Upper lobe of left lung (tissue), 6 donors: ENCODE measurements at regions not wholly inside any gene's neighbourhood (a gene's known extent, or its start where the extent isn't known, plus 50 kb on each side); places are given as distances from the start of the nearest gene placed in this dataset.

Experiments
- ATAC-seq, 2 donors: fragments of 200-7000 bp; cut with Tn5 transposase; one replicate each; pipeline ENCODE4 v1.9.1; 2022; ENCODE audit warnings: mild to moderate bottlenecking in 2 of 2, moderate library complexity in 2 of 2; ENCODE audit not compliant: low FRiP score in 2 of 2
- DNase-seq, 2 donors: peaks; one replicate each; pipeline ENCODE4 v3.0.0-alpha.2; 2019 to 2020
- H3K27ac ChIP-seq, 4 donors: fragments of 200-600 bp; sonication (generic); one replicate each; pipeline ENCODE4 v1.5.1; 2016 to 2019
- H3K27me3 ChIP-seq, 4 donors: fragments of 200-600 bp; sonication (generic); one replicate each; pipeline ENCODE4 v1.5.1; 2017 to 2019
- H3K36me3 ChIP-seq, 4 donors: fragments of 200-600 bp; sonication (generic); one replicate each; pipeline ENCODE4 v1.5.1; 2016 to 2019
- H3K4me1 ChIP-seq, 4 donors: fragments of 200-600 bp; sonication (generic); one replicate each; pipeline ENCODE4 v1.5.1; 2018 to 2019
- H3K4me3 ChIP-seq, 4 donors: fragments of 200-600 bp; sonication (generic); one replicate each; pipeline ENCODE4 v1.5.1; 2017 to 2019; ENCODE audit warnings: mild to moderate bottlenecking in 2 of 4, moderate library complexity in 1 of 4
- H3K9me3 ChIP-seq, 4 donors: fragments of 200-600 bp; sonication (generic); one replicate each; pipeline ENCODE4 v1.5.1; 2018 to 2019
- CTCF ChIP-seq, 6 experiments: fragments of 450-650 bp in 4 of 6; fragments of 200-600 bp in 2 of 6; sonication (generic) in 2 of 6; IDR thresholded peaks; one replicate each; pipeline ENCODE4 v1.5.1; 2016 to 2019; ENCODE audit warnings: antibody characterized with exemption in 6 of 6
- EP300 ChIP-seq, 4 donors: sonication (generic); formaldehyde crosslinking; IDR thresholded peaks; one replicate each; pipeline ENCODE4 v1.5.1; 2017; ENCODE audit warnings: antibody characterized with exemption in 4 of 4, control low read depth in 2 of 4
- POLR2A ChIP-seq, 4 donors: fragments of 450-650 bp; IDR thresholded peaks; one replicate each; pipeline ENCODE4 v1.5.1; 2016 to 2017; ENCODE audit warnings: antibody characterized with exemption in 4 of 4, mild to moderate bottlenecking in 2 of 4
- POLR2AphosphoS5 ChIP-seq, 2 donors: sonication (generic); formaldehyde crosslinking; IDR thresholded peaks; one replicate each; pipeline ENCODE4 v1.5.1; 2017; ENCODE audit warnings: antibody characterized with exemption in 2 of 2
- WGBS, 2 donors: methylation state at CpG; one replicate each; pipeline ENCODE4 v1.1.5; 2017 to 2018; 5-methylcytosine and 5-hydroxymethylcytosine counted together
- donor health status: DM: no; HTN: no; CAD: no; lungs with moderate emphysema.
- donor health status: DM: no; HTN: yes; CAD: no; lungs with severe emphysema.

- TF ChIP-seq EP300 (IDR thresholded peaks at IDR 0.05): no peak
- no peak for TF ChIP-seq CTCF (IDR thresholded peaks at IDR 0.05)
- no peak for TF ChIP-seq POLR2A (IDR thresholded peaks at IDR 0.05)
- no peak for TF ChIP-seq POLR2AphosphoS5 (IDR thresholded peaks at IDR 0.05)
- H3K9me3 ChIP-seq: peaks cover 4 to 16% (median 13%) of the 10 kb centered on the region in 4 donors
- H3K27ac ChIP-seq: no peak overlapping the region
- 91 to 99% methylated on average over 9 to 11 of the region's 11 CpGs for WGBS, 2 donors
- no peak for ATAC-seq
- H3K4me3 ChIP-seq: no peak overlapping the region
- DNase-seq: peak in 1 of 2 donors; percentile 12
- H3K36me3 ChIP-seq: no peaks in the 10 kb centered on the region
- no peaks in the 10 kb centered on the region for H3K27me3 ChIP-seq
- peaks cover 0 to 6% (median 0%) of the 10 kb centered on the region in 4 donors for H3K4me1 ChIP-seq
Measured at GRCh38 chr22:49550766-49551362, 276.8 kb downstream of the BRD1 start.

- no peaks in the 10 kb centered on the region for H3K36me3 ChIP-seq
- ATAC-seq: no peak
- TF ChIP-seq CTCF (IDR thresholded peaks at IDR 0.05): no peak
- no peak for TF ChIP-seq EP300 (IDR thresholded peaks at IDR 0.05)
- no peak for TF ChIP-seq POLR2A (IDR thresholded peaks at IDR 0.05)
- no peak for TF ChIP-seq POLR2AphosphoS5 (IDR thresholded peaks at IDR 0.05)
- H3K27ac ChIP-seq: no peak overlapping the region
- WGBS, 2 donors: 94 to 100% methylated on average over 1 to 3 of the region's 3 CpGs
- H3K27me3 ChIP-seq: no peaks in the 10 kb centered on the region
- peaks cover 0 to 6% (median 0%) of the 10 kb centered on the region in 4 donors for H3K4me1 ChIP-seq
- H3K9me3 ChIP-seq: peaks cover 4 to 16% (median 13%) of the 10 kb centered on the region in 4 donors
- H3K4me3 ChIP-seq: no peak overlapping the region
- DNase-seq: peak in 1 of 2 donors; percentile 17
Measured at GRCh38 chr22:49550141-49550430, 277.6 kb downstream of the BRD1 start.

GRCh38 chr22:49549256-49550140 is 278.2 kb downstream of the BRD1 start:
- no peak for ATAC-seq

GRCh38 chr22:49548356-49549202 is 279.1 kb downstream of the BRD1 start:
- H3K27me3 ChIP-seq: no peaks in the 10 kb centered on the region
- no peaks in the 10 kb centered on the region for H3K4me1 ChIP-seq
- WGBS, 2 donors: 47 to 72% methylated on average over 11 to 16 of the region's 17 CpGs
- ATAC-seq: no peak
- no peak overlapping the region for H3K4me3 ChIP-seq
- H3K27ac ChIP-seq: no peak overlapping the region
- DNase-seq: peak in 1 of 2 donors; percentile 9
- no peaks in the 10 kb centered on the region for H3K36me3 ChIP-seq
- TF ChIP-seq CTCF (IDR thresholded peaks at IDR 0.05): no peak
- H3K9me3 ChIP-seq: peaks cover 4 to 16% (median 13%) of the 10 kb centered on the region in 4 donors

More at GRCh38 chr22:49549256-49550140, 278.2 kb downstream of the BRD1 start:
- Histone ChIP-seq H3K4me1 (peaks cover 0 to under 1% (median 0%) of the 10 kb centered on the region in 4 donors), H3K27ac (no peak overlapping the region), H3K9me3 (peaks cover 4 to 16% (median 13%) of the 10 kb centered on the region in 4 donors), H3K36me3 (no peaks in the 10 kb centered on the region), H3K27me3 (no peaks in the 10 kb centered on the region), H3K4me3 (no peak overlapping the region)
- 82 to 87% methylated on average over 21 to 22 of the region's 22 CpGs for WGBS, 2 donors
- no peak for DNase-seq
- TF ChIP-seq POLR2A (IDR thresholded peaks at IDR 0.05): no peak
- TF ChIP-seq CTCF (IDR thresholded peaks at IDR 0.05): no peak
- no peak for TF ChIP-seq POLR2AphosphoS5 (IDR thresholded peaks at IDR 0.05)
- no peak for TF ChIP-seq EP300 (IDR thresholded peaks at IDR 0.05)
